ENCODE measurements at regions not wholly inside any gene's neighbourhood (a gene's known extent, or its start where the extent isn't known, plus 50 kb on each side); places are given as distances from the start of the nearest gene placed in this dataset.

DNA sequence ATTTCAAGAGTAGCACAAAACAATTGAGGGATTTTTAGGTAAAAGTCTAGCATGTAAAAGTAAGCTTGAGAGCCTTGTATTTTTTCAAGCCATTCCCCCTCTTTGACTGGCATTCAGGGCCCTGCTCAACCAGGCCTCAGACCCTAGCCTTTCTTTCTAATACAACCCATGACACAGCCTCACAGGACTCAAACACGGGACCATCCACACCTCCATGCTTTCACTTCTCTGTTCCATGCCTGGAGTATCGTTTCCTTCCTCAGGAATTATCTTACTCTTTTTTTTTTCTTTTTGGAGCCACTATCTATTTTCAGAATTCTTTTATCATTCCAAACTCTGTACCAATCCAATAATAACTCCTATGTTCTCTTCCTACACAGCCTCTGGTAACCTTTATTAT is 560.2 kb upstream of the CLINT1 start:
- no peaks in the 10 kb centered on the region for H3K27me3 ChIP-seq (ENCODE audit: low read depth)
- no peaks in the 10 kb centered on the region for H3K9me3 ChIP-seq
- DNase-seq (no peak), ATAC-seq (no peak)
- H3K27ac ChIP-seq: no peak overlapping the region
- no peak for TF ChIP-seq CTCF (IDR thresholded peaks at IDR 0.05)
- H3K4me3 ChIP-seq: no peak overlapping the region
- peaks cover 4% of the 10 kb centered on the region for H3K4me1 ChIP-seq
- H3K36me3 ChIP-seq: no peaks in the 10 kb centered on the region
- intact Hi-C loops (cut with DNase I): no loop called here

GRCh38 chr5:158414780-158415179 is 555.8 kb upstream of the CLINT1 start:
- peak in 1 of 2 donors; percentile 25 for ATAC-seq
- peaks cover 12% of the 10 kb centered on the region for H3K4me1 ChIP-seq
- H3K36me3 ChIP-seq: no peaks in the 10 kb centered on the region
- no peaks in the 10 kb centered on the region for H3K27me3 ChIP-seq (ENCODE audit: low read depth)
- H3K4me3 ChIP-seq: no peak overlapping the region
- TF ChIP-seq CTCF (IDR thresholded peaks at IDR 0.05): no peak
- H3K9me3 ChIP-seq: no peaks in the 10 kb centered on the region
- DNase-seq: no peak
- intact Hi-C loops (cut with DNase I): no loop called here
- H3K27ac ChIP-seq: no peak overlapping the region

- Histone ChIP-seq H3K4me3 (no peak overlapping the region), H3K36me3 (no peaks in the 10 kb centered on the region), H3K9me3 (no peaks in the 10 kb centered on the region), H3K27me3 (ENCODE audit: low read depth) (no peaks in the 10 kb centered on the region), H3K4me1 (peaks cover 12% of the 10 kb centered on the region), H3K27ac (no peak overlapping the region)
- DNase-seq (no peak), ATAC-seq (peak in 1 of 2 donors; percentile 29)
- intact Hi-C loops (cut with DNase I): no loop called here
- no peak for TF ChIP-seq CTCF (IDR thresholded peaks at IDR 0.05)
Observed at GRCh38 chr5:158414333-158414762, 555.4 kb upstream of the CLINT1 start.

DNA sequence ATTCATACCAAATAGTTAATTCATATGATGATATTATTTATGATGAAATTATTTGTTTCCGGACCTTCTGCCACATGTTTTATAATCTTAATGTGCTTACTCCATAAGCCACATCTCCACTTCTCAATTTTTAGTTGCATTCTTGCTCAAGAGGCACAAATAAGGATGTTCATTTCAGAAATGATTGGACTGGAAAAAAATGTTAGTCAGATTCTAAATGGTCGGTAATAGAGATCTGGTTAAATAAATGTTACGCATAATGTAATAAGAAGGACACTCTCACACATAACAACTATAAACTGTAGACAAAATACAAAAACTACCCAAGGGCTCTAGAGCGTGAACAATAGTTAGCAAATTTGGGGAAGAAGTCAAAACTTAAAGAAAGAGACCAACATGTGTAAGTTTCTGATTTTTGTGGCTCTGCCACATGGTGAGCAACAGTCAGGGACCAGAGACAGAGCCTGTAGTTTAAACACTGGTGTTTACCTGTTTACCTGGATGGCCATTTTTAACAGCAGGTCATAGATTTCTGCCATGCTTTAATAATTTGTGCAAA is 554.3 kb upstream of the CLINT1 start:
- no peak for DNase-seq
- no peak overlapping the region for H3K27ac ChIP-seq
- H3K4me1 ChIP-seq: peaks cover 12% of the 10 kb centered on the region
- TF ChIP-seq CTCF (IDR thresholded peaks at IDR 0.05): no peak
- no peaks in the 10 kb centered on the region for H3K36me3 ChIP-seq
- ATAC-seq: peak; percentile 25 to 35
- H3K9me3 ChIP-seq: no peaks in the 10 kb centered on the region
- H3K27me3 ChIP-seq (ENCODE audit: low read depth): no peaks in the 10 kb centered on the region
- intact Hi-C loops (cut with DNase I): no loop called here
- H3K4me3 ChIP-seq: no peak overlapping the region

DNA sequence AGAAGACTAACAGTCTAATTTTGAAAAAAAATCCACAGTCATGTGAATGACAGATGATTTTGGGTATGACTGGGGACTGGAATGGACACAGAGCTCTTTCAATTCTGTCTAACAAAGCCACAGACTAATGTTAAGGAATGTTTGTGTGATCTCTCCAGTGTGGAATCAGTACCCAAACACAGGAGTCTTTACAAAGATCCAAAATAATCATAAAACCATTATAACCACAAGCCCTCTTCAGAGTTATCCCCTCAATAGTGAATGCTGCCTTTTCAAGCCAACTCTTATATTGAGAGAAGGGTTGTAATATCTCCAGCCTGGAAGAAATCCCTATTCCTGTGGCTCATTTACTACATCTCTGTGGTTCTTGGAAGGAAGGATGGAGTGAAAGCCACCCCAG is 552.0 kb upstream of the CLINT1 start:
- no peak overlapping the region for H3K4me3 ChIP-seq
- no peak overlapping the region for H3K27ac ChIP-seq
- no peaks in the 10 kb centered on the region for H3K9me3 ChIP-seq
- peaks cover 12% of the 10 kb centered on the region for H3K4me1 ChIP-seq
- no peaks in the 10 kb centered on the region for H3K27me3 ChIP-seq (ENCODE audit: low read depth)
- no peak for TF ChIP-seq CTCF (IDR thresholded peaks at IDR 0.05)
- ATAC-seq (no peak), DNase-seq (no peak)
- intact Hi-C loops (cut with DNase I): no loop called here
- no peaks in the 10 kb centered on the region for H3K36me3 ChIP-seq

- DNase-seq (no peak), ATAC-seq (no peak)
- no peak for TF ChIP-seq CTCF (IDR thresholded peaks at IDR 0.05)
- no peaks in the 10 kb centered on the region for H3K27me3 ChIP-seq (ENCODE audit: low read depth)
- H3K4me1 ChIP-seq: peaks cover 11% of the 10 kb centered on the region
- no peaks in the 10 kb centered on the region for H3K9me3 ChIP-seq
- intact Hi-C loops (cut with DNase I): no loop called here
- no peak overlapping the region for H3K27ac ChIP-seq
- no peak overlapping the region for H3K4me3 ChIP-seq
- H3K36me3 ChIP-seq: no peaks in the 10 kb centered on the region
Observed at GRCh38 chr5:158409507-158409906, 550.6 kb upstream of the CLINT1 start.
